ENCODE measurements at regions not wholly inside any gene's neighbourhood (a gene's known extent, or its start where the extent isn't known, plus 50 kb on each side); places are given as distances from the start of the nearest gene placed in this dataset.

- intact Hi-C loops (cut with DNase I): no loop called here
Observed at GRCh38 chr22:49036513-49036912, 791.2 kb downstream of the BRD1 start.

DNA sequence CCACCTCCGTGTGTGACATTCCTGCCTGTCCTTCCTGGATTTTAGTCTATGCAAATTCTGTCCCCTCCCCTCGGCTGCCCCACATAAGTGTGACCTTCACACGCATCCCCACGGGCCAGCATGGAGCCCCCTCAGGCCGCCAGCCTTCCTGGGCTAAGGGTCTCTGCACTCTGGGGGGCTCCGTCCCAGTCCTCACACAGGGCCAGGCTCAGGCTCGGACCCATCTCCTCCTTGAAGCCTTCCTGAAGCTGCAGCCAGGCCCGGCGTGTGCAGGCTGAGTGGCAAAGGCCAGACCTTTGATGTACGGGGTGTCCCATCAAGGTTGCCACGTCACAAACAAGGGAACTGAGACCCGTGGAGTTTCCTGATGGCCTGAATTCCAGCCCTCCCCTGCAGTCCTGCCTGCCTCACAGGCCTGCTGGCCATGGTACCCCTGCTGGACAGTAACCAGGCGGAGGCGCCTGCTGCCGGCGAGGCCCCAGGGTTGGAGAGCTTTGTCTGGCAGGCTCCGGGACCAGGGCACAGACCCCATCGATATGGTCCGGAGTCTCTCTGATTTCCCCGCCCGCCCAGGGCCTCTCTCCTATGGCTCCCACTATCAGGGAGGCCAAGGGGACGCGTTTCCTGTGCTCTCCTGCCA, 791.7 kb downstream of the BRD1 start:
- no peak overlapping the region for H3K27ac ChIP-seq
- H3K36me3 ChIP-seq: no peaks in the 10 kb centered on the region
- H3K9me3 ChIP-seq: no peaks in the 10 kb centered on the region
- intact Hi-C loops (cut with DNase I): no loop called here
- TF ChIP-seq POLR2AphosphoS5 (IDR thresholded peaks at IDR 0.05) (no peak), EP300 (IDR thresholded peaks at IDR 0.05) (no peak), POLR2A (IDR thresholded peaks at IDR 0.05) (no peak)
- TF ChIP-seq, protein P1, sequence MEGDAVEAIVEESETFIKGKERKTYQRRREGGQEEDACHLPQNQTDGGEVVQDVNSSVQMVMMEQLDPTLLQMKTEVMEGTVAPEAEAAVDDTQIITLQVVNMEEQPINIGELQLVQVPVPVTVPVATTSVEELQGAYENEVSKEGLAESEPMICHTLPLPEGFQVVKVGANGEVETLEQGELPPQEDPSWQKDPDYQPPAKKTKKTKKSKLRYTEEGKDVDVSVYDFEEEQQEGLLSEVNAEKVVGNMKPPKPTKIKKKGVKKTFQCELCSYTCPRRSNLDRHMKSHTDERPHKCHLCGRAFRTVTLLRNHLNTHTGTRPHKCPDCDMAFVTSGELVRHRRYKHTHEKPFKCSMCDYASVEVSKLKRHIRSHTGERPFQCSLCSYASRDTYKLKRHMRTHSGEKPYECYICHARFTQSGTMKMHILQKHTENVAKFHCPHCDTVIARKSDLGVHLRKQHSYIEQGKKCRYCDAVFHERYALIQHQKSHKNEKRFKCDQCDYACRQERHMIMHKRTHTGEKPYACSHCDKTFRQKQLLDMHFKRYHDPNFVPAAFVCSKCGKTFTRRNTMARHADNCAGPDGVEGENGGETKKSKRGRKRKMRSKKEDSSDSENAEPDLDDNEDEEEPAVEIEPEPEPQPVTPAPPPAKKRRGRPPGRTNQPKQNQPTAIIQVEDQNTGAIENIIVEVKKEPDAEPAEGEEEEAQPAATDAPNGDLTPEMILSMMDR (IDR thresholded peaks at IDR 0.05): no peak
- H3K4me1 ChIP-seq: no peaks in the 10 kb centered on the region
- 76 to 79% methylated on average over 23 of the region's 23 CpGs for WGBS, 2 donors
- H3K27me3 ChIP-seq: peaks cover 0 to 32% (median 16%) of the 10 kb centered on the region in 3 donors
- peak; percentile 42 for DNase-seq
- no peak overlapping the region for H3K4me3 ChIP-seq

More at GRCh38 chr22:49036513-49036912, 791.2 kb downstream of the BRD1 start:
- H3K27ac ChIP-seq: no peak overlapping the region
- no peak overlapping the region for H3K4me3 ChIP-seq
- no peak for TF ChIP-seq EP300 (IDR thresholded peaks at IDR 0.05)
- TF ChIP-seq, protein P1 (IDR thresholded peaks at IDR 0.05): no peak
- TF ChIP-seq POLR2AphosphoS5 (IDR thresholded peaks at IDR 0.05): no peak
- no peak for TF ChIP-seq POLR2A (IDR thresholded peaks at IDR 0.05)
- H3K36me3 ChIP-seq: no peaks in the 10 kb centered on the region
- no peaks in the 10 kb centered on the region for H3K9me3 ChIP-seq
- no peak for DNase-seq
- WGBS, 2 donors: 75 to 79% methylated on average over 10 of the region's 10 CpGs
- H3K4me1 ChIP-seq: no peaks in the 10 kb centered on the region
- H3K27me3 ChIP-seq: peaks cover 0 to 32% (median 16%) of the 10 kb centered on the region in 3 donors

DNA sequence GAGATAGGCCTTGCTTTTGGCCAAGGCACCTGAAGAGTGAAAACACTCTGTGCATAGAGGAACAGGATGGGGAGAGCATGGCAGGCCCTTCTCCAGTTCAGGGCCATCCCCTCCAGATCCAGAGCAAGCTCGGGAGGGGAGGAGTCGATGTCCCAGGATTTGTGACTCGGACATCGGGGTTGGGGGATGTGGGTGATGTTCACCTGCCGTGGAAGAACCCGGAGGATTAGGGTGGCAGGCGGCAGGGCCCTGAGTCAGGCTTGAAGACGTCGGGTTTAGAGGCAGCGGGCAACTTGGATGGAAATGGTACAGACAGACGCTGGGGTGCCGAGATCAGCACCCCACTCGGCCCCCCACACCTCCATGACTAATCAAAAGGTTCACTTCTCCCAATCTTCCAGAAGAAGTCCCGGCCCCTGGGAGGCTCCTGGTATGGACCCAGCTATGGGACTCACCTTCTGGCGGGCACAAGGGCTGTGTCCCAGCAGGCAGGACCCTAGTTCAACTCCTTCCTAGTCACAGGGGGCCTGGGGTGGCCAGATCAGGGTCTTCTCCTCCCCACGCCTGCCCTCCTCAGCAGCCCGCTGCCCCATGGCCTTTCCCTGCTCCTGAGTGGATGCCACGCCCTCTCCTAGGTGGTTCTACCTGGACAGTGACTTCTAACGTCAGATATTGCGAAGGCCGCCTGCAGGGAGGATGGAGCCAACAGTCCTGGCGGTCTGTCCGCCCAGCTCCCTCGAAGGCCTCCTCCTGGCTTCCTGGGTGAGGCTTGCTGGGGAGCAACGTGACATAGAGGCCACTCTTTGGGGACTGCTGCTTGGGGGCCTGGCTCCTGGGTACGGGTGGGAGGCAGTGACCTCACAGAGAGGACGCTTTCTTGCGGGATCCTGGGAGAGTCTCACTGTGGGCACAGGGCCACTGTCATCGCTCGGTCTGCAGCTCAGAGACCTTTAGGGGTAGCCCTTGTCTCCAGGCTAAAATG, 792.5 kb downstream of the BRD1 start:
- Histone ChIP-seq H3K4me1 (no peaks in the 10 kb centered on the region), H3K9me3 (no peaks in the 10 kb centered on the region), H3K27ac (no peak overlapping the region), H3K4me3 (no peak overlapping the region), H3K27me3 (peaks cover 0 to 34% (median 16%) of the 10 kb centered on the region in 3 donors), H3K36me3 (no peaks in the 10 kb centered on the region)
- intact Hi-C loops (cut with DNase I): no loop called here
- TF ChIP-seq EP300 (IDR thresholded peaks at IDR 0.05): no peak
- TF ChIP-seq, protein P1 (IDR thresholded peaks at IDR 0.05): no peak
- no peak for DNase-seq
- 73 to 85% methylated on average over 30 of the region's 30 CpGs for WGBS, 2 donors

DNA sequence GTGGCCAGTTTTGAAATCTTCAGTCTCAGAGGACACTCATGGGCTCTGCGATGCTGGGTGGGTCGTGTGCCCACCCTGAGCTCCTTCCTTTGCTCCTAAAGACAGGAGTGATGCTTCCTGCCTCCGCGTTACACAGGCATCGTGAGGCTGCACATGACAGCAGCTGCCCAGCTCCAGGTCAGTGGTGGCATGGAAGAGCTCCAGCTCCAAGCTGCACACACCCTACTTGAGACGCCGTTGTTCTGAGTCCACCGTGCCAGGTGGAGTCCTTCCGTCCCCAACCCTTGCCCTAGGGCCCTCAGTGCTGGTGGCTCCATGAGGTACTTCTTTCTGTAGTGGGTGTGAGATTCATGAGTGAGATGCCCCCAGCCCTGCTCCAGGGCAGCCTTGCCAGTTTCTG, 794.1 kb downstream of the BRD1 start:
- 85 to 91% methylated on average over 9 of the region's 9 CpGs for WGBS, 2 donors

More for the DNA sequence above, 794.1 kb downstream of the BRD1 start:
- TF ChIP-seq POLR2A (IDR thresholded peaks at IDR 0.05): no peak
- TF ChIP-seq, protein P1 (IDR thresholded peaks at IDR 0.05): no peak
- TF ChIP-seq POLR2AphosphoS5 (IDR thresholded peaks at IDR 0.05): no peak
- TF ChIP-seq EP300 (IDR thresholded peaks at IDR 0.05): no peak
- Histone ChIP-seq H3K27ac (no peak overlapping the region), H3K36me3 (no peaks in the 10 kb centered on the region), H3K9me3 (no peaks in the 10 kb centered on the region), H3K27me3 (peaks cover 0 to 40% (median 16%) of the 10 kb centered on the region in 3 donors), H3K4me1 (no peaks in the 10 kb centered on the region), H3K4me3 (no peak overlapping the region)
- intact Hi-C loops (cut with DNase I): no loop called here
- DNase-seq: no peak
